Brain microvascular endothelial cell (primary cell): ENCODE measurements at regions not wholly inside any gene's neighbourhood (a gene's known extent, or its start where the extent isn't known, plus 50 kb on each side); places are given as distances from the start of the nearest gene placed in this dataset.

Experiments used
- DNase-seq: peaks from one replicate; pipeline ENCODE4 v3.0.0-alpha.2; 2020
- H3K27ac ChIP-seq: fragments of 250-450 bp; sonication (Bioruptor Pico); 2 replicates; pipeline ENCODE4 v1.5.1; 2020; ENCODE audit warnings: mild to moderate bottlenecking, moderate library complexity
- H3K27me3 ChIP-seq: fragments of 250-450 bp; sonication (Bioruptor Pico); replicated peaks from 2 replicates; pipeline ENCODE4 v1.5.1; 2020; ENCODE audit warnings: mild to moderate bottlenecking
- H3K36me3 ChIP-seq: fragments of 250-450 bp; sonication (Bioruptor Pico); replicated peaks from 2 replicates; pipeline ENCODE4 v1.5.1; 2020; ENCODE audit warnings: mild to moderate bottlenecking
- H3K4me3 ChIP-seq: 2 replicates; pipeline ENCODE4 v1.5.1; 2011; ENCODE audit warnings: low read depth, mild to moderate bottlenecking, control low read depth, low read length, moderate library complexity
- CTCF ChIP-seq: IDR thresholded peaks from 2 replicates; pipeline ENCODE4 v1.5.1; 2011; ENCODE audit warnings: low read depth, mild to moderate bottlenecking, moderate library complexity, low read length, control low read depth, inconsistent platforms; ENCODE audit errors: missing control alignments
- in situ Hi-C: cut with HindIII; loops from 2 replicates; pipeline ENCODE4 v1.10.0; 2017; ENCODE audit warnings: low sequenced_read_pairs, low pct_ligation_motif_present

- TF ChIP-seq CTCF = peak; percentile 9
- in situ Hi-C loops = no loop called here
- Histone ChIP-seq H3K27ac (no peak overlapping the region), H3K4me3 (no peak overlapping the region), H3K27me3 (no peaks in the 10 kb centered on the region), H3K36me3 (no peaks in the 10 kb centered on the region)
- DNase-seq = no peak
Observed at GRCh38 chr17:11144358-11145233, 96.4 kb upstream of the SHISA6 start.

GRCh38 chr17:11142231-11142630 lies 98.8 kb upstream of the SHISA6 start:
- Histone ChIP-seq H3K27ac (no peak overlapping the region), H3K4me3 (no peak overlapping the region), H3K36me3 (no peaks in the 10 kb centered on the region), H3K27me3 (no peaks in the 10 kb centered on the region)
- no peak for TF ChIP-seq CTCF
- no peak for DNase-seq
- in situ Hi-C loops = no loop called here

- H3K27ac ChIP-seq = no peak overlapping the region
- no peak for TF ChIP-seq CTCF
- DNase-seq = no peak
- no peaks in the 10 kb centered on the region for H3K36me3 ChIP-seq
- in situ Hi-C loops = no loop called here
- no peaks in the 10 kb centered on the region for H3K27me3 ChIP-seq
- H3K4me3 ChIP-seq = no peak overlapping the region
Observed at GRCh38 chr17:11140501-11140900, 100.5 kb upstream of the SHISA6 start.

GRCh38 chr17:11140043-11140442 lies 101.0 kb upstream of the SHISA6 start:
- Histone ChIP-seq H3K27ac (no peak overlapping the region), H3K36me3 (no peaks in the 10 kb centered on the region), H3K4me3 (no peak overlapping the region), H3K27me3 (no peaks in the 10 kb centered on the region)
- TF ChIP-seq CTCF = no peak
- in situ Hi-C loops = no loop called here
- DNase-seq = no peak

GRCh38 chr17:11138023-11138422 lies 103.0 kb upstream of the SHISA6 start:
- Histone ChIP-seq H3K4me3 (no peak overlapping the region), H3K27ac (no peak overlapping the region), H3K36me3 (no peaks in the 10 kb centered on the region), H3K27me3 (no peaks in the 10 kb centered on the region)
- no peak for TF ChIP-seq CTCF
- DNase-seq = no peak
- in situ Hi-C loops = no loop called here

- no peak for DNase-seq
- in situ Hi-C loops = no loop called here
- Histone ChIP-seq H3K27me3 (no peaks in the 10 kb centered on the region), H3K27ac (no peak overlapping the region), H3K36me3 (no peaks in the 10 kb centered on the region), H3K4me3 (no peak overlapping the region)
- TF ChIP-seq CTCF = no peak
Observed at GRCh38 chr17:11135819-11136218, 105.2 kb upstream of the SHISA6 start.
